Esophagus (tissue), 2 donors: ENCODE measurements at regions not wholly inside any gene's neighbourhood (a gene's known extent, or its start where the extent isn't known, plus 50 kb on each side); places are given as distances from the start of the nearest gene placed in this dataset.

Experiments used
- H3K27ac ChIP-seq, 2 donors: one replicate each; pipeline ENCODE4 v1.5.1; 2013; ENCODE audit warnings: low read depth in 2 of 2, mild to moderate bottlenecking in 2 of 2, inconsistent platforms in 1 of 2, low read length in 1 of 2, moderate library complexity in 1 of 2
- H3K27me3 ChIP-seq, 2 donors: one replicate each; pipeline ENCODE4 v1.6.1; 2013; ENCODE audit warnings: low read length in 2 of 2, control low read depth in 1 of 2, mild to moderate bottlenecking in 1 of 2; ENCODE audit not compliant: insufficient read depth in 2 of 2, control insufficient read depth in 1 of 2
- H3K36me3 ChIP-seq, 2 donors: one replicate each; pipeline ENCODE4 v1.6.1; 2013; ENCODE audit warnings: low read length in 1 of 2; ENCODE audit not compliant: control insufficient read depth in 2 of 2, insufficient read depth in 2 of 2
- H3K4me1 ChIP-seq, 2 donors: one replicate each; pipeline ENCODE4 v1.6.1; 2013; ENCODE audit warnings: low read length in 1 of 2; ENCODE audit not compliant: control insufficient read depth in 2 of 2, insufficient read depth in 2 of 2
- H3K4me3 ChIP-seq, 2 donors: one replicate each; pipeline ENCODE4 v1.5.1; 2013; ENCODE audit warnings: low read length in 2 of 2, mild to moderate bottlenecking in 2 of 2, low read depth in 1 of 2, moderate library complexity in 1 of 2
- H3K9me3 ChIP-seq, 2 donors: one replicate each; pipeline ENCODE4 v1.6.1; 2013; ENCODE audit warnings: mild to moderate bottlenecking in 2 of 2, low read depth in 1 of 2, low read length in 1 of 2, moderate library complexity in 1 of 2; ENCODE audit not compliant: control insufficient read depth in 2 of 2, insufficient read depth in 1 of 2
- WGBS, 2 donors: extraction: QIAGEN DNeasy Blood & Tissue Kit; methylation state at CpG; one replicate each; pipeline ENCODE4 v1.1.7; 2013; 5-methylcytosine and 5-hydroxymethylcytosine counted together
- donor health status: healthy with polysubstance abuse.
- donor health status: Bipolar disorder and iron deficiency.

GRCh38 chr13:75217949-75218348 lies 264.0 kb downstream of the TBC1D4 start:
- Histone ChIP-seq H3K4me3 (no peak overlapping the region), H3K4me1 (no peaks in the 10 kb centered on the region), H3K36me3 (no peaks in the 10 kb centered on the region), H3K27ac (no peak overlapping the region), H3K9me3 (no peaks in the 10 kb centered on the region), H3K27me3 (peaks cover 0 to 4% of the 10 kb centered on the region in 2 donors)
- 19 to 65% methylated on average over 1 of the region's 1 CpG for WGBS, 2 donors

GRCh38 chr13:75216038-75216437 lies 265.9 kb downstream of the TBC1D4 start:
- no peak overlapping the region for H3K4me3 ChIP-seq
- H3K9me3 ChIP-seq = no peaks in the 10 kb centered on the region
- H3K36me3 ChIP-seq = no peaks in the 10 kb centered on the region
- no peak overlapping the region for H3K27ac ChIP-seq
- H3K27me3 ChIP-seq = peaks cover 0 to 4% of the 10 kb centered on the region in 2 donors
- 26% methylated on average over 7 of the region's 7 CpGs for WGBS, 2 donors
- H3K4me1 ChIP-seq = no peaks in the 10 kb centered on the region

- Histone ChIP-seq H3K9me3 (no peaks in the 10 kb centered on the region), H3K36me3 (no peaks in the 10 kb centered on the region), H3K27ac (no peak overlapping the region), H3K27me3 (peaks cover 0 to 4% of the 10 kb centered on the region in 2 donors), H3K4me3 (no peak overlapping the region), H3K4me1 (no peaks in the 10 kb centered on the region)
- WGBS, 2 donors = 93 to 94% methylated on average over 2 of the region's 2 CpGs
Measured at GRCh38 chr13:75214846-75215245, 267.1 kb downstream of the TBC1D4 start.

GRCh38 chr13:75202981-75203380 lies 279.0 kb downstream of the TBC1D4 start:
- WGBS, 2 donors = 84 to 85% methylated on average over 3 of the region's 3 CpGs
- H3K27ac ChIP-seq = no peak overlapping the region
- H3K36me3 ChIP-seq = no peaks in the 10 kb centered on the region
- no peaks in the 10 kb centered on the region for H3K9me3 ChIP-seq
- no peak overlapping the region for H3K4me3 ChIP-seq
- no peaks in the 10 kb centered on the region for H3K27me3 ChIP-seq
- no peaks in the 10 kb centered on the region for H3K4me1 ChIP-seq

- Histone ChIP-seq H3K36me3 (no peaks in the 10 kb centered on the region), H3K9me3 (no peaks in the 10 kb centered on the region), H3K27ac (no peak overlapping the region), H3K27me3 (no peaks in the 10 kb centered on the region), H3K4me3 (no peak overlapping the region), H3K4me1 (no peaks in the 10 kb centered on the region)
- 38 to 41% methylated on average over 4 of the region's 4 CpGs for WGBS, 2 donors
Measured at GRCh38 chr13:75197803-75198202, 284.2 kb downstream of the TBC1D4 start.

GRCh38 chr13:75196147-75196837 lies 285.7 kb downstream of the TBC1D4 start:
- WGBS, 2 donors = 58 to 67% methylated on average over 4 of the region's 4 CpGs
- Histone ChIP-seq H3K9me3 (no peaks in the 10 kb centered on the region), H3K4me3 (no peak overlapping the region), H3K27ac (no peak overlapping the region), H3K27me3 (no peaks in the 10 kb centered on the region), H3K36me3 (no peaks in the 10 kb centered on the region), H3K4me1 (no peaks in the 10 kb centered on the region)

- WGBS, 2 donors = 62 to 73% methylated on average over 7 of the region's 7 CpGs
- Histone ChIP-seq H3K36me3 (no peaks in the 10 kb centered on the region), H3K27ac (no peak overlapping the region), H3K4me1 (no peaks in the 10 kb centered on the region), H3K27me3 (no peaks in the 10 kb centered on the region), H3K9me3 (no peaks in the 10 kb centered on the region), H3K4me3 (no peak overlapping the region)
Measured at GRCh38 chr13:75195495-75196146, 286.3 kb downstream of the TBC1D4 start.

- Histone ChIP-seq H3K4me1 (no peaks in the 10 kb centered on the region), H3K27ac (no peak overlapping the region), H3K27me3 (no peaks in the 10 kb centered on the region), H3K36me3 (no peaks in the 10 kb centered on the region), H3K9me3 (no peaks in the 10 kb centered on the region), H3K4me3 (no peak overlapping the region)
- WGBS, 2 donors = 60 to 65% methylated on average over 5 of the region's 5 CpGs
Measured at GRCh38 chr13:75194717-75195462, 287.1 kb downstream of the TBC1D4 start.

- Histone ChIP-seq H3K9me3 (no peaks in the 10 kb centered on the region), H3K27me3 (no peaks in the 10 kb centered on the region), H3K27ac (no peak overlapping the region), H3K4me3 (no peak overlapping the region), H3K4me1 (no peaks in the 10 kb centered on the region), H3K36me3 (no peaks in the 10 kb centered on the region)
- WGBS, 2 donors = 17 to 18% methylated on average over 2 of the region's 2 CpGs
Measured at GRCh38 chr13:75186379-75186778, 295.6 kb downstream of the TBC1D4 start.
